Lung (tissue), 11 donors: ENCODE measurements at regions not wholly inside any gene's neighbourhood (a gene's known extent, or its start where the extent isn't known, plus 50 kb on each side); places are given as distances from the start of the nearest gene placed in this dataset.

Experiments
- ATAC-seq: fragments of 200-7000 bp; cut with Tn5 transposase; one replicate; pipeline ENCODE4 v1.9.1; 2020; ENCODE audit warnings: moderate number of reproducible peaks; ENCODE audit not compliant: insufficient read depth, low FRiP score
- DNase-seq, 3 donors: peaks; one replicate each; pipeline ENCODE4 v3.0.0-alpha.2; 2013 to 2017
- H3K27ac ChIP-seq, 2 donors: one replicate each; pipeline ENCODE4 v1.5.1; 2013; ENCODE audit warnings: mild to moderate bottlenecking in 2 of 2, moderate library complexity in 2 of 2, control low read depth in 1 of 2, inconsistent platforms in 1 of 2, low read depth in 1 of 2, low read length in 1 of 2
- H3K27me3 ChIP-seq, 3 donors: one replicate each; pipeline ENCODE4 v1.5.1; 2013; ENCODE audit warnings: low read length in 2 of 3; ENCODE audit not compliant: control insufficient read depth in 3 of 3, insufficient read depth in 3 of 3
- H3K36me3 ChIP-seq, 4 donors: one replicate each; pipeline ENCODE4 v1.5.1; 2013; ENCODE audit warnings: low read length in 4 of 4, mild to moderate bottlenecking in 1 of 4, moderate library complexity in 1 of 4; ENCODE audit not compliant: control insufficient read depth in 4 of 4, insufficient read depth in 4 of 4
- H3K4me1 ChIP-seq, 5 donors: one replicate each; pipeline ENCODE4 v1.5.1; 2013; ENCODE audit warnings: low read length in 5 of 5, mild to moderate bottlenecking in 2 of 5, moderate library complexity in 1 of 5; ENCODE audit not compliant: control insufficient read depth in 5 of 5, insufficient read depth in 5 of 5
- H3K4me3 ChIP-seq: one replicate; pipeline ENCODE4 v1.5.1; 2013; ENCODE audit warnings: mild to moderate bottlenecking, control low read depth, moderate library complexity
- H3K9ac ChIP-seq, 2 donors: one replicate each; pipeline ENCODE4 v1.5.1; 2013; ENCODE audit warnings: low read length in 2 of 2, control low read depth in 1 of 2; ENCODE audit not compliant: insufficient read depth in 1 of 2
- H3K9me3 ChIP-seq, 4 donors: one replicate each; pipeline ENCODE4 v1.5.1; 2013; ENCODE audit warnings: low read length in 3 of 4, mild to moderate bottlenecking in 1 of 4, moderate library complexity in 1 of 4; ENCODE audit not compliant: control insufficient read depth in 4 of 4, insufficient read depth in 3 of 4
- CTCF ChIP-seq: IDR thresholded peaks from 2 replicates; pipeline ENCODE4 v1.5.1; 2012; ENCODE audit warnings: mild to moderate bottlenecking; ENCODE audit errors: control extremely low read depth, extremely low read depth
- WGBS, 2 donors: extraction: QIAGEN DNeasy Blood & Tissue Kit; methylation state at CpG; one replicate each; pipeline ENCODE4 v1.1.7; 2013; 5-methylcytosine and 5-hydroxymethylcytosine counted together
- donor health status: control.
- donor health status: control.
- donor health status: Bipolar disorder and iron deficiency.
- donor health status: healthy.
- donor health status: DM: yes; HTN: yes; CAD: no.

DNA sequence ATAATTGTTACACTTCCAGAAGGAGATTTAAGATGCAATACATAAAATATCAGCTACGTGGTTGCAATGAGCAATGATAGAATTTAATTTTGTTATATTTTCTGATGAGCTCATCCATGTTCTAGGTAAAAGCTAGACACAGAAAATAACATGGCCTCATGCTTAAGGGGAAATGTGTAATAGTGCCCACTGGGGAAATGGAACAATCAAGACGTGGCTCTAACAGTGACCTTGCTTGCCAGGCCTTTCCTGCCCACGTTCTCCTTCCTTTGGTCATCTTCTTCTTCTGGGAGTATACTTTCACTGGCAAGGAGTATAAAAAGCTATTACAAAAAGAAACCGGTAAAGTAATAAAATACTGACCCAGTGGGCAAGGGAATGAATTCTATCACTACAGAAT is 116.2 kb upstream of the TMEM161B start:
- no peak overlapping the region for H3K27ac ChIP-seq
- H3K9me3 ChIP-seq: peaks cover 0 to 2% (median 0%) of the 10 kb centered on the region in 4 donors
- H3K4me1 ChIP-seq: no peaks in the 10 kb centered on the region
- TF ChIP-seq CTCF: no peak
- H3K9ac ChIP-seq: no peak overlapping the region
- DNase-seq (no peak), ATAC-seq (no peak)
- H3K4me3 ChIP-seq: no peak overlapping the region
- no peaks in the 10 kb centered on the region for H3K36me3 ChIP-seq
- H3K27me3 ChIP-seq: peaks cover 0 to 2% (median 1%) of the 10 kb centered on the region in 3 donors
- 69 to 76% methylated on average over 4 of the region's 4 CpGs for WGBS, 2 donors

GRCh38 chr5:88380332-88380731 is 111.7 kb upstream of the TMEM161B start:
- WGBS, 2 donors: 66 to 70% methylated on average over 3 of the region's 3 CpGs
- no peaks in the 10 kb centered on the region for H3K27me3 ChIP-seq
- DNase-seq (no peak), ATAC-seq (no peak)
- no peaks in the 10 kb centered on the region for H3K4me1 ChIP-seq
- H3K4me3 ChIP-seq: no peak overlapping the region
- H3K9me3 ChIP-seq: peaks cover 0 to 2% (median 0%) of the 10 kb centered on the region in 4 donors
- no peak overlapping the region for H3K27ac ChIP-seq
- H3K9ac ChIP-seq: no peak overlapping the region
- TF ChIP-seq CTCF: no peak
- no peaks in the 10 kb centered on the region for H3K36me3 ChIP-seq

- H3K4me3 ChIP-seq: no peak overlapping the region
- H3K27me3 ChIP-seq: no peaks in the 10 kb centered on the region
- no peak overlapping the region for H3K27ac ChIP-seq
- WGBS, 2 donors: 30 to 35% methylated on average over 4 of the region's 4 CpGs
- H3K9ac ChIP-seq: no peak overlapping the region
- DNase-seq (no peak), ATAC-seq (no peak)
- H3K36me3 ChIP-seq: no peaks in the 10 kb centered on the region
- TF ChIP-seq CTCF: no peak
- no peaks in the 10 kb centered on the region for H3K4me1 ChIP-seq
- H3K9me3 ChIP-seq: peaks cover 0 to 2% (median 0%) of the 10 kb centered on the region in 4 donors
These were observed 109.3 kb upstream of the TMEM161B start for GRCh38 chr5:88377705-88378656.
